ENCODE measurements at regions not wholly inside any gene's neighbourhood (a gene's known extent, or its start where the extent isn't known, plus 50 kb on each side); places are given as distances from the start of the nearest gene placed in this dataset.

GRCh38 chr6:92893741-92894140 lies 525.6 kb downstream of the EPHA7 start:
- no peak for DNase-seq
- H3K36me3 Mint-ChIP-seq: no peaks in the 10 kb centered on the region
- H3K4me3 Mint-ChIP-seq: no peak overlapping the region
- no peak for ATAC-seq
- no peaks in the 10 kb centered on the region for H3K27me3 Mint-ChIP-seq
- POLR2A ChIA-PET: no interaction called here
- no peak overlapping the region for H3K27ac Mint-ChIP-seq
- H3K4me1 Mint-ChIP-seq: no peaks in the 10 kb centered on the region
- H3K9me3 Mint-ChIP-seq: peaks cover 0 to 12% (median 0%) of the 10 kb centered on the region in 9 donors

GRCh38 chr6:92892626-92893170 lies 526.7 kb downstream of the EPHA7 start:
- no peak overlapping the region for H3K27ac Mint-ChIP-seq
- no peaks in the 10 kb centered on the region for H3K4me1 Mint-ChIP-seq
- no peaks in the 10 kb centered on the region for H3K36me3 Mint-ChIP-seq
- DNase-seq (no peak), ATAC-seq (no peak)
- no peaks in the 10 kb centered on the region for H3K27me3 Mint-ChIP-seq
- H3K4me3 Mint-ChIP-seq: no peak overlapping the region
- POLR2A ChIA-PET: no interaction called here
- H3K9me3 Mint-ChIP-seq: peaks cover 0 to 12% (median 4%) of the 10 kb centered on the region in 9 donors

- Mint-ChIP-seq H3K27me3 (no peaks in the 10 kb centered on the region), H3K36me3 (no peaks in the 10 kb centered on the region), H3K4me1 (no peaks in the 10 kb centered on the region), H3K4me3 (no peak overlapping the region), H3K27ac (no peak overlapping the region), H3K9me3 (peaks cover 5 to 31% (median 12%) of the 10 kb centered on the region in 9 donors)
- POLR2A ChIA-PET: no interaction called here
- no peak for DNase-seq
- no peak for ATAC-seq
These were observed 531.0 kb downstream of the EPHA7 start for GRCh38 chr6:92888316-92888715.

GRCh38 chr6:92887871-92888270 lies 531.5 kb downstream of the EPHA7 start:
- ATAC-seq (no peak), DNase-seq (no peak)
- H3K27me3 Mint-ChIP-seq: no peaks in the 10 kb centered on the region
- H3K9me3 Mint-ChIP-seq: peaks cover 6 to 35% (median 16%) of the 10 kb centered on the region in 9 donors
- POLR2A ChIA-PET: no interaction called here
- H3K4me1 Mint-ChIP-seq: no peaks in the 10 kb centered on the region
- H3K27ac Mint-ChIP-seq: no peak overlapping the region
- H3K4me3 Mint-ChIP-seq: no peak overlapping the region
- no peaks in the 10 kb centered on the region for H3K36me3 Mint-ChIP-seq

- no peak for ATAC-seq
- POLR2A ChIA-PET: no interaction called here
- Mint-ChIP-seq H3K27ac (no peak overlapping the region), H3K4me1 (no peaks in the 10 kb centered on the region), H3K36me3 (peaks cover 0 to 7% (median 0%) of the 10 kb centered on the region in 3 donors), H3K4me3 (no peak overlapping the region), H3K27me3 (peaks cover 0 to 4% (median 0%) of the 10 kb centered on the region in 5 donors), H3K9me3 (peaks cover 9 to 40% (median 23%) of the 10 kb centered on the region in 9 donors)
- no peak for DNase-seq
These were observed 539.8 kb downstream of the EPHA7 start for GRCh38 chr6:92879526-92879925.

- Mint-ChIP-seq H3K36me3 (no peaks in the 10 kb centered on the region), H3K4me3 (no peak overlapping the region), H3K9me3 (peaks cover 0 to 11% (median 6%) of the 10 kb centered on the region in 9 donors), H3K27me3 (no peaks in the 10 kb centered on the region), H3K4me1 (no peaks in the 10 kb centered on the region), H3K27ac (no peak overlapping the region)
- ATAC-seq (no peak), DNase-seq (no peak)
- POLR2A ChIA-PET: no interaction called here
These were observed 554.3 kb downstream of the EPHA7 start for GRCh38 chr6:92864966-92865555.

- no peak for DNase-seq
- Mint-ChIP-seq H3K4me3 (no peak overlapping the region), H3K4me1 (no peaks in the 10 kb centered on the region), H3K27me3 (no peaks in the 10 kb centered on the region), H3K36me3 (peaks cover 0 to 4% (median 0%) of the 10 kb centered on the region in 3 donors), H3K27ac (no peak overlapping the region), H3K9me3 (peaks cover 0 to 19% (median 2%) of the 10 kb centered on the region in 9 donors)
- POLR2A ChIA-PET: no interaction called here
- no peak for ATAC-seq
These were observed 569.7 kb downstream of the EPHA7 start for GRCh38 chr6:92849636-92850035.

- H3K4me3 Mint-ChIP-seq: no peak overlapping the region
- no peaks in the 10 kb centered on the region for H3K4me1 Mint-ChIP-seq
- peaks cover 0 to 4% (median 0%) of the 10 kb centered on the region in 3 donors for H3K36me3 Mint-ChIP-seq
- no peak for ATAC-seq
- peaks cover 0 to 19% (median 2%) of the 10 kb centered on the region in 9 donors for H3K9me3 Mint-ChIP-seq
- POLR2A ChIA-PET: no interaction called here
- H3K27me3 Mint-ChIP-seq: no peaks in the 10 kb centered on the region
- H3K27ac Mint-ChIP-seq: no peak overlapping the region
- DNase-seq: no peak
These were observed 570.5 kb downstream of the EPHA7 start for GRCh38 chr6:92848901-92849300.

- POLR2A ChIA-PET: no interaction called here
- peaks cover 0 to 19% (median 2%) of the 10 kb centered on the region in 9 donors for H3K9me3 Mint-ChIP-seq
- no peak overlapping the region for H3K4me3 Mint-ChIP-seq
- no peaks in the 10 kb centered on the region for H3K27me3 Mint-ChIP-seq
- H3K36me3 Mint-ChIP-seq: peaks cover 0 to 4% (median 0%) of the 10 kb centered on the region in 3 donors
- no peaks in the 10 kb centered on the region for H3K4me1 Mint-ChIP-seq
- DNase-seq (no peak), ATAC-seq (no peak)
- H3K27ac Mint-ChIP-seq: no peak overlapping the region
These were observed 570.9 kb downstream of the EPHA7 start for GRCh38 chr6:92848459-92848858.

GRCh38 chr6:92847988-92848387 lies 571.4 kb downstream of the EPHA7 start:
- POLR2A ChIA-PET: no interaction called here
- peaks cover 0 to 4% (median 0%) of the 10 kb centered on the region in 3 donors for H3K36me3 Mint-ChIP-seq
- no peak overlapping the region for H3K4me3 Mint-ChIP-seq
- no peak overlapping the region for H3K27ac Mint-ChIP-seq
- H3K4me1 Mint-ChIP-seq: no peaks in the 10 kb centered on the region
- DNase-seq (no peak), ATAC-seq (no peak)
- peaks cover 0 to 19% (median 2%) of the 10 kb centered on the region in 9 donors for H3K9me3 Mint-ChIP-seq
- no peaks in the 10 kb centered on the region for H3K27me3 Mint-ChIP-seq

- H3K4me1 Mint-ChIP-seq: no peaks in the 10 kb centered on the region
- H3K27me3 Mint-ChIP-seq: no peaks in the 10 kb centered on the region
- POLR2A ChIA-PET: no interaction called here
- H3K4me3 Mint-ChIP-seq: no peak overlapping the region
- no peaks in the 10 kb centered on the region for H3K36me3 Mint-ChIP-seq
- peaks cover 0 to 8% (median 0%) of the 10 kb centered on the region in 9 donors for H3K9me3 Mint-ChIP-seq
- H3K27ac Mint-ChIP-seq: no peak overlapping the region
- no peak for ATAC-seq
- DNase-seq: no peak
These were observed 579.0 kb downstream of the EPHA7 start for GRCh38 chr6:92840246-92840930.

- Mint-ChIP-seq H3K9me3 (peaks cover 0 to 6% (median 3%) of the 10 kb centered on the region in 9 donors), H3K4me1 (no peaks in the 10 kb centered on the region), H3K36me3 (no peaks in the 10 kb centered on the region), H3K27ac (no peak overlapping the region), H3K27me3 (no peaks in the 10 kb centered on the region), H3K4me3 (no peak overlapping the region)
- ATAC-seq: no peak
- POLR2A ChIA-PET: no interaction called here
- no peak for DNase-seq
These were observed 590.6 kb downstream of the EPHA7 start for GRCh38 chr6:92828788-92829187.

- H3K4me3 Mint-ChIP-seq: no peak overlapping the region
- POLR2A ChIA-PET: no interaction called here
These were observed 592.3 kb downstream of the EPHA7 start for GRCh38 chr6:92827104-92827503.

More at GRCh38 chr6:92827104-92827503, 592.3 kb downstream of the EPHA7 start:
- H3K27ac Mint-ChIP-seq: no peak overlapping the region
- H3K36me3 Mint-ChIP-seq: no peaks in the 10 kb centered on the region
- peaks cover 0 to 6% (median 2%) of the 10 kb centered on the region in 9 donors for H3K9me3 Mint-ChIP-seq
- ATAC-seq: no peak
- H3K27me3 Mint-ChIP-seq: no peaks in the 10 kb centered on the region
- DNase-seq: no peak
- H3K4me1 Mint-ChIP-seq: no peaks in the 10 kb centered on the region

Measured in naive thymus-derived CD8-positive, alpha-beta T cell (primary cell).